HG03460 (cell line): ENCODE measurements at regions not wholly inside any gene's neighbourhood (a gene's known extent, or its start where the extent isn't known, plus 50 kb on each side); places are given as distances from the start of the nearest gene placed in this dataset.
"Not testable (repeated sequence)": the region's sequence is repeated elsewhere in the genome, so short reads cannot be mapped to it uniquely, and the experiment has no call there.

Experiments
- ATAC-seq: cut with Tn5 transposase; IDR thresholded peaks from one replicate; pipeline ENCODE4 v1.9.1; 2021; ENCODE audit not compliant: unreplicated experiment

DNA sequence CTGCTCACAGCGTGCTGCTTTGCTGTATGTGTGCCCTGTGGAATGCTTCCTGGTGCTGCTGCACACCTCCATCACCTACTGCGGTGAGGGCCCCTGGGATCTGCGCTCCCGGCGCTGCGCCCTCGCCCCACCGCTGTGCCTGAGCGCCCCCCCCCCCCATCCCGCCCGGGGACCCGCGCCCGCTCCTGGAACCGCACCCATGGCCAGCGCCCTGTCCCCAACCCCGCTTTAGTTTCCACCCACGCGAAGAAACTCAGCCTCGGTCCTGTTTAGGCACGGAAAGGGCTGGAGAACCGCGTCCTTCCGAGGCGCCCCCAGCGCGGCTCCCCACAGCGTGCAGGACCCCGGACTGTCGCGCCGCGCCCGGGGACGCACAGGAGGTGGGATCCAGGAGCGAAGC is 265.5 kb downstream of the POTEB3 start:
- not testable (repeated sequence) for ATAC-seq

GRCh38 chr15:21151203-21151966 is 285.3 kb upstream of the POTEB2 start:
- ATAC-seq: not testable (repeated sequence)

GRCh38 chr15:21148136-21148535 is 282.0 kb upstream of the POTEB2 start:
- not testable (repeated sequence) for ATAC-seq

DNA sequence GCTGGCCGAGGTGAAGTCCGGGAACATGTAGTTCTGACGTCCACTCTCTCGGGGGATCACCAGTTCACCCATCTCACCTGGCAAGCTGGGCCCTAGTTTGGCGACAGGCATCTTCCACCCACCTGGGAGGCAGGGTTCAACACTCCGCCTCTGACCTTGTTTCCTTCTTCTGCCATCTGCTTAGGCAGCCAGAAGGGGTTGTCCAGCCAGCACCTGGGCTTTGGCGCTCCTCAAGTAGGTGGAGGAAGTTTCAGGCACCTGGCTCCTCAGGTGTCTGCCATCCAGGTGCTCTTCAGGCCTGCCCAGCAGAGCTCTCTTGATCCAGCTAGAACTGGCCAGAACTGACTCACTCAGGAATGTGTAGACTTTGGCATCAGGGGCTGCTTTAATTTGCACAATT is 267.8 kb upstream of the POTEB2 start:
- not testable (repeated sequence) for ATAC-seq

GRCh38 chr15:21112271-21113053 is 246.3 kb upstream of the POTEB2 start:
- ATAC-seq: not testable (repeated sequence)

DNA sequence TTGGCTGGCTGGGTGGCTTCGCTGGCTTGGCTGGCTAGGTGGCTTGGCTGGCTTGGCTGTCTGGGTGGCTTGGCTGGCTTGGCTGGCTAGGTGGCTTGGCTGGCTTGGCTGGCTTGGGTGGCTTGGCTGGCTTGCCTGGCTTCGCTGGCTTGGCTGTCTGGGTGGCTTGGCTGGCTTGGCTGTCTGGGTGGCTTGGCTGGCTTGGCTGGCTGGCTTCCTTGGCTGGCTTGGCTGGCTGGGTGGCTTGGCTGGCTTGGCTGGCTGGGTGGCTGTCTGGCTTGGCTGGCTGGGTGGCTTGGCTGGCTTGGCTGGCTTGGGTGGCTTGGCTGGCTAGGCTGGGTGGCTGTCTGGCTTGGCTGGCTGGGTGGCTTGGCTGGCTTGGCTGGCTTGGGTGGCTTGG is 245.7 kb upstream of the POTEB2 start:
- not testable (repeated sequence) for ATAC-seq

DNA sequence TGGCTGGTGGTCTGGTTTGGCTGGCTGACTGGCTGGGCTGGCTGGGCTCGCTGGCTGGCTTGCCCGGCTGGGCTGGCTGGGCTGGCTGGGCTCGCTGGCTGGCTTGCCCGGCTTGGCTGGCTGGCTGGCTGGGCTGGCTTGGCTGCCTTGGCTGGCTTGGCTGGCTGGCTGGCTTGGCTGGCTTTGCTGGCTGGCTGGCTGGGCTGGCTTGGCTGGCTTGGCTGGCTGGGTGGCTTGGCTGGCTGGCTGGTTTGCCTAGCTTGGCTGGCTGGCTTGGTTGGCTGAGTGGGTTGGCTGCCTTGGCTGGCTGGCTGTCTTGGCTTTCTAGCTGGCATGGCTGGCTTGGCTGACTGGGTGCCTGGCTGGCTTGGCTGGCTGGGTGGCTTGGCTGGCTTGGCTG is 245.1 kb upstream of the POTEB2 start:
- ATAC-seq: not testable (repeated sequence)

- not testable (repeated sequence) for ATAC-seq
Observed at GRCh38 chr15:21110187-21110804, 244.2 kb upstream of the POTEB2 start.

- not testable (repeated sequence) for ATAC-seq
Observed at GRCh38 chr15:21108384-21108783, 242.3 kb upstream of the POTEB2 start.

- ATAC-seq: not testable (repeated sequence)
Observed at GRCh38 chr15:21107399-21108381, 241.6 kb upstream of the POTEB2 start.

DNA sequence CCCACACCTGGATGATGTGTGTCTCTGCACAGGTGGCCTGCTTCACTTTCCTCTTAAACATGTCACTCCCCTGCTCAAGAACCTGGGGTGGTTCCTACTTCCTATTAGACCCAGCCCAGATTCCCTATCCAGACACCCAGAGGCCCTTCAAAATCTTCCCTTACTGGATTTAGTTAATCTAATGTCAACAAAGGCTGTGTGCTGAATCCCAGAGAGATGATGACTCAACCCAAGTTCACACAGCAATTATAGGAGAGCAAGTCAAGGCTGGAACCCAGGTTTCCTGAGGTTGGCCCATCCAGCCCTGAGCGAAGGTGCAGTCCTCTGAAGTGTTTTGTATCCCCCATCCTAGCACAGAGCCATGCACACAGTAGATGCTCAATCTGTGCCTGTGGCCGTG is 230.5 kb upstream of the POTEB2 start:
- not testable (repeated sequence) for ATAC-seq

DNA sequence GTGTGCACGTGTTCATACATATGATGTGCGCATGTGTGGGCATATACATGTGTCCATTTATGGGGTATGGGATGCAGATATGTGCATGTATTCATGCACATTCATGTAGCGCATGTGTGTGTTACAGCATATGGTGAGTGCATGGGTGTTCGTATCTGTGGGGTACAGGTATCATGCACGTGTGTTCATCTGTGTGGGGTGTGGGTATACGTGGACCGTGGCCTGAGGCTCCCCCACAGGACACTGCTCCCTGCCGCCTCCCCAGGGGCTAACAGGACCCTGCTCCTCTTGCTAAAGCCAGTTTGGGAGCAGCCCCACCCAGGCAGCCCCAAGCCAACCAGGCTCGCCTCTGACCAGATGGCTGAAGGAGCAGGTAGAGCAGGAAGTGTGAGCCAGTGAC is 213.4 kb upstream of the POTEB2 start:
- not testable (repeated sequence) for ATAC-seq

DNA sequence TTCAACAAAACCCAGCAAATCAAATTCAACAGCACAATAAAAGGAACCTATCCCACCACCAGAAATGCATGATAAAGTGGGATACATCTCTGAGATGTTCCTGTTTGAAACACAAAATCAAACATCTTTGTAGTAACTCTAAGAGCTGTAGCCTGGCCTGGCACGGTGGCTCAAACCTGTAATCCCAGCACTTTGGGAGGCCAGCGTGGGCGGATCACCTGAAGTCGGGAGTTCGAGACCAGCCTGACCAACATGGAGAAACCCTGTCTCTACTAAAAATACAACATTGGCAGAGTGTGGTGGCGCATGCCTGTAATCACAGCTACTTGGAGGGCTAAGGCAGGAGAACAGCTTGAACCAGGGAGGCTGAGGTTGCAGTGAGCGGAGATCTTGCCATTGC is 202.8 kb upstream of the POTEB2 start:
- not testable (repeated sequence) for ATAC-seq

DNA sequence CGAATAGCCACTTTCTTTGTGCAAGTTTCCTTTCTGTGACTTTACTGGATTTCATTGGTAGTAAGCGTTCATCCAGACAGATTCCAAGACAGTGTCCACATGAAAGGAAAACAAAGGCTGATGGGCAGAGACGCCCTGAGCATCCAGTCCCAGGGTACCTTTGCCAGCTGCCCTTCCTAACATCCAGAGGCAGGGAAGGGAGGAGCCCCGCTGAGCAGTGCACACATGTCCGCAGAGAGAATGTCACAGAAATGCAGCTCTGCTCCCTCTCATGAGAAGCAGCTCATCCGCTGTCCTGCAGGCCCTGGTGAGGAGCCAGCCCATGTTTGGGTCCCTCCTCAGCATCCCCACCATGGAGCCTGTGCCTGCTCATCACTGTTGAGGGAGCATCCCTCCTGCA is 197.4 kb upstream of the POTEB2 start:
- ATAC-seq: not testable (repeated sequence)

DNA sequence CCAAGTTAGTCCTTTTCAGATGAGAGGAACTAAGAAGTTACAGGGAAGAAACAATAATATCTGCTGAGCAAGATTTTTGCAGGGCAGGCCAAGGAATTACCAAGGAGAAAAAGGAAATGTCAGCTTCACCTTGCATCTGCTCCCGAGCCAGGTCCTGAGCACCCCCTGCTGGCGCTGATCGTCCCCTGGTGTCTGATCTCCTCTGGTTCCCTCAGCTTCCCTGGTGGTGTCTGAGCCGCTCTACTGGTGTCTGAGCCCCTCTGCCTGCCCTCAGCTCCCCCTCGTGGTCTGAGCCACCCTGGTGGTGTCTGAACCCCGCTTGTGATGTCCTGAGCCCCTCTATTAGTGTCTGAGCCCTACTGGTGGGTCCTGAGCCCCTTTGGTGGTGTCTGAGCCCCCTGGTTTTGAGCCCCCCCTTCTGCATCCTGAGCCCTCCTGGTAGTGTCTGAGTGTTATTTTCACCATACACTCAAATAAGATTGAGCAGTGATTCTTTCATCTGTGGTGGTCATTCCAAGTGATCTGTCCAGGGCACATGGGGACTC is 196.6 kb upstream of the POTEB2 start:
- not testable (repeated sequence) for ATAC-seq

DNA sequence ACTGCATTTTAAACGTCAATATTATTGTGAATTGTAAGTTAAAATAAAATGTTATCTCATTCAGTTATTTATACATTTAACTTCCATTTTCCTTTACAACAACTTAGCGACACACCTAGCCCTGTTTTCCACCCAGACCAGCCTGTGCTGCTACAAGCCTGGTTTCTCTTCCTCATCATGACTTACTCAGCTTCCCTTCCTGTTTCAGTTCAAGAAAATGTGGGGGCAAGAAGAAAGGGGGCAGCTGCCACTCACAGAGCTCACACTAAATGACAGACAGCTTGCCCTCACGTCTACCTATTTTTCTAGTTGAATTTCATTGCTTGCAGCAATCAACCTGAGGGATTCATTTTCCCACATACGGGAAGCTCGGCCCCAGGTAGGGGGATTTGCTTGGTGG is 185.8 kb upstream of the POTEB2 start:
- not testable (repeated sequence) for ATAC-seq

- not testable (repeated sequence) for ATAC-seq
Observed at GRCh38 chr15:21031703-21032102, 165.6 kb upstream of the POTEB2 start.

- ATAC-seq: not testable (repeated sequence)
Observed at GRCh38 chr15:21029001-21029400, 162.9 kb upstream of the POTEB2 start.

DNA sequence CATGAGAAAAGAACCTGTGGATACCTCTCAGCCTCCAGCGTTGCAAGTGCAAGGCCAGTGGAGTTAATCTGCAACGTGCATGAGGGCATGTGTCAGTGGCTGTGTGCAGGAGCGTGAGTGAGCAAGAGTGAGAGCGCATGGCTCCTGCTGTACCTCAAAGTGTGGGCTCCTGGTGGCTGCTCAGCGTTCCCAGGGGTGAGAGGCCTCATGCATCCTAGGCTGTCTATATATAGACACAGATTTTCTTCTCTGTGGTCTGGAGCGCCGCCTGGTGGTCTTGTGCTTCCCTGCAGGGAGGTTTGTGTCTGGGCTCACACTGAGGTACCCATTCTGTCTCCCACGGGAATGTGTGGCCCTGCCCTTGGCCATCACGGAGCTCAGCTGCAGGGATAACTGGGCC is 161.8 kb upstream of the POTEB2 start:
- ATAC-seq: not testable (repeated sequence)

DNA sequence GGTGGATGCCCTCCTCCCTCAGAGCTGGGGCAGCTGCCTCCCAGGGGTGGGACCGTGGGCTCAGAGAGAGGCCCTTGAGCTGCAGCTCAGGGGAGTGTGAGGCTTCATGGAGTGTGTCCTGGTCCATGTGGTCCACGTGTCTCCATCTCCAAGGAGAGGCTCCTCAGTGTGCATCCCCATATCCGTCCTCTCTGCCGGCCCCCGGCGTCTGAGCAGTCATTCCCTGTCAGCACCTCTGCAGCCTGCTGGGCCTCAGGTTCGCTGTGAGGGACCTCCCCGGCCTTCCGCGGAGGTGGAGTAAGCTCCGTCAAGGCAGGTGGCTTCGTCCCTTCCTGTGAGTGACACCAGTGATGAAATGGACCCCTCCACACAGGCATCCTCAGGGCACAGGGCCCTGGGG is 160.7 kb upstream of the POTEB2 start:
- ATAC-seq: not testable (repeated sequence)
